ENCODE measurements at regions not wholly inside any gene's neighbourhood (a gene's known extent, or its start where the extent isn't known, plus 50 kb on each side); places are given as distances from the start of the nearest gene placed in this dataset.

DNA sequence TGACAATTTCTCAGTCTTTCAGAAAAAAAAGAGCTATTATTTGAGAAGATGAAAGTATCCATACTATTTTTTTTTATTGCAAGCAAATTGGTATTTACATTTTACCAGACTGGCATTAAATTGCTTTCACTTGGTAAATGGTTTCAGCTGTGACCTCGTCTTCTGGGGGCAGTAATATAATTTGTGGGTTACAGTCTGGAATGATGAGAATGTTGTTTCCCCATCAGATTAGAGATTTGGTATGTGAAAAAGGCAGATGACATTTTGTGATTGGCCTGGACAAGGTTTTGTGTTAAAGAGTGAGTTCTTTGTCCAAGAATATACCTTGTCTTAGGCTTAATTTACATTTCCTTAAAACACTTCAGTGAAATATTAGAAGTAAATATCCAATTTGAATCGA is 390.1 kb upstream of the ST6GAL2 start:
- DNase-seq (no peak), ATAC-seq (ENCODE audit: low FRiP score in 2 of 2) (no peak)
- Histone ChIP-seq H3K4me1 (no peaks in the 10 kb centered on the region), H3K36me3 (no peaks in the 10 kb centered on the region), H3K27me3 (no peaks in the 10 kb centered on the region), H3K9me3 (no peaks in the 10 kb centered on the region), H3K4me3 (no peak overlapping the region), H3K27ac (no peak overlapping the region)
- TF ChIP-seq EP300 (IDR thresholded peaks at IDR 0.05): no peak
- TF ChIP-seq, protein P1, sequence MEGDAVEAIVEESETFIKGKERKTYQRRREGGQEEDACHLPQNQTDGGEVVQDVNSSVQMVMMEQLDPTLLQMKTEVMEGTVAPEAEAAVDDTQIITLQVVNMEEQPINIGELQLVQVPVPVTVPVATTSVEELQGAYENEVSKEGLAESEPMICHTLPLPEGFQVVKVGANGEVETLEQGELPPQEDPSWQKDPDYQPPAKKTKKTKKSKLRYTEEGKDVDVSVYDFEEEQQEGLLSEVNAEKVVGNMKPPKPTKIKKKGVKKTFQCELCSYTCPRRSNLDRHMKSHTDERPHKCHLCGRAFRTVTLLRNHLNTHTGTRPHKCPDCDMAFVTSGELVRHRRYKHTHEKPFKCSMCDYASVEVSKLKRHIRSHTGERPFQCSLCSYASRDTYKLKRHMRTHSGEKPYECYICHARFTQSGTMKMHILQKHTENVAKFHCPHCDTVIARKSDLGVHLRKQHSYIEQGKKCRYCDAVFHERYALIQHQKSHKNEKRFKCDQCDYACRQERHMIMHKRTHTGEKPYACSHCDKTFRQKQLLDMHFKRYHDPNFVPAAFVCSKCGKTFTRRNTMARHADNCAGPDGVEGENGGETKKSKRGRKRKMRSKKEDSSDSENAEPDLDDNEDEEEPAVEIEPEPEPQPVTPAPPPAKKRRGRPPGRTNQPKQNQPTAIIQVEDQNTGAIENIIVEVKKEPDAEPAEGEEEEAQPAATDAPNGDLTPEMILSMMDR (IDR thresholded peaks at IDR 0.05): no peak
- WGBS, 2 donors: 68 to 74% methylated on average over 2 of the region's 2 CpGs

DNA sequence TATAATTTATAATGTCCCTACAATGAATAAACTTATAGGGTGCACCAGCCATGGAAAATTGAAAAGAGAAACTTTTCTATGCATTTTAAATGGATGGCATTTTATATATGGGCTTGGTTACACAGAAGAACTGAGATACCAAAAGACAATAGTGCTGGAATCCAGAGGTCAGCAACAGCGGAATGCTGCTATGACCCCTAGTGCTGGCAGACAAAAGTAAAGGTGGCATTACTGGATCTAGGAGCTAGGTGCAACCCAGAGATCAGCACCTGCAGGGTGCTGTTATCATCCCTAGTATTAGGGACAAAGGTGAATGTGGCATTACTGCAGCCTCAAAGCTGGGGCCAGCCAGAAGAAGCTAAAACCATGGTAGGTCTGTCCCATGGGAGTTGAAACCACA is 392.7 kb upstream of the ST6GAL2 start:
- Histone ChIP-seq H3K4me1 (no peaks in the 10 kb centered on the region), H3K27ac (no peak overlapping the region), H3K27me3 (no peaks in the 10 kb centered on the region), H3K9me3 (no peaks in the 10 kb centered on the region), H3K36me3 (no peaks in the 10 kb centered on the region), H3K4me3 (no peak overlapping the region)
- TF ChIP-seq POLR2AphosphoS5 (IDR thresholded peaks at IDR 0.05) (no peak), EP300 (IDR thresholded peaks at IDR 0.05) (no peak), POLR2A (IDR thresholded peaks at IDR 0.05) (no peak)
- TF ChIP-seq, protein P1 (IDR thresholded peaks at IDR 0.05): no peak
- DNase-seq: no peak
- ATAC-seq (ENCODE audit: low FRiP score in 2 of 2): no peak
- 82 to 100% methylated on average over 1 of the region's 1 CpG for WGBS, 2 donors

DNA sequence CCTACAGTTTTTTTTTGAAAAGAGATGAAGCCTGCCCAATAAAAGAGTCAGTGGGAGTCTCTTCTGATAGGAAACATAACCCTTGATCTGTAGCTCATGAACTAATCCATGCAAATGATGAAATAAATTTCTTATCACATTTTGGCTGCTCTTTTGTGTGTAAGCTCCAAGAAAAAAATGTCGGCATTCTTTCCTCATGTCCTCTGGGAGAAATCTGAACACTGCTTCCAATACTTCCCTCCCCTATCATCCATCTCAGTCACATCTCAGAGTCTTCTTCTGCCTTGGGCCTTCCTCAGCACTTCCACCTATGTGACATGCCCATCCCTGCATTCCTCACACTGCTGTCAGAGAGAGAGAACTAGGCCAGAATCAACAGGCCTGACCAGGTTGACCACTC is 395.7 kb upstream of the ST6GAL2 start:
- 73 to 95% methylated on average over 1 of the region's 1 CpG for WGBS, 2 donors
- ATAC-seq (ENCODE audit: low FRiP score in 2 of 2) (peak in 1 of 2 donors; percentile 62), DNase-seq (no peak)
- Histone ChIP-seq H3K27me3 (no peaks in the 10 kb centered on the region), H3K9me3 (no peaks in the 10 kb centered on the region), H3K27ac (no peak overlapping the region), H3K36me3 (no peaks in the 10 kb centered on the region), H3K4me1 (no peaks in the 10 kb centered on the region), H3K4me3 (no peak overlapping the region)
- TF ChIP-seq POLR2AphosphoS5 (IDR thresholded peaks at IDR 0.05) (no peak), POLR2A (IDR thresholded peaks at IDR 0.05) (no peak), EP300 (IDR thresholded peaks at IDR 0.05) (no peak)
- TF ChIP-seq, protein P1 (IDR thresholded peaks at IDR 0.05): no peak

DNA sequence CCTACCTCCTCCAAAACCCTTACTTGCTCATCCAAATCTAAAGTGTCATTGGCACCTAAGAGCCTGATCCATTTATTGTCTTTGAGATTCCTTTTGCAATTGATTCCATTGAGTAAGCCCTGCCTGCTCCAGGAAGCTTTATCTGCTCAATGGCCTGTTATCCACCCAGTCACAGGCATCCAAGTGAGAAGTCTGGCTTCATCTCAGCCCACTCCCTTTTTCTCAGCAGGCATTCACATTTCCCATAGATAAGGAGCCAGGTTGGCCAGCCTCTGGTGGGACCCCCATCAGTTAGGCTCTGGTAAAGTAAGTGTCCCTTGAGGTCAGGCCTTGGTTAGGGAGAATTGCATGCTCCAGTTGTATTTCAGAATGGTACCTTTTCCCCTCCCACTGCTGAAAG is 396.2 kb upstream of the ST6GAL2 start:
- ATAC-seq (ENCODE audit: low FRiP score in 2 of 2) (peak in 1 of 2 donors; percentile 31), DNase-seq (no peak)
- no peaks in the 10 kb centered on the region for H3K36me3 ChIP-seq
- no peaks in the 10 kb centered on the region for H3K27me3 ChIP-seq
- TF ChIP-seq POLR2A (IDR thresholded peaks at IDR 0.05) (no peak), POLR2AphosphoS5 (IDR thresholded peaks at IDR 0.05) (no peak), EP300 (IDR thresholded peaks at IDR 0.05) (no peak)
- TF ChIP-seq, protein P1 (IDR thresholded peaks at IDR 0.05): no peak
- H3K4me3 ChIP-seq: no peak overlapping the region
- no peaks in the 10 kb centered on the region for H3K4me1 ChIP-seq
- H3K27ac ChIP-seq: no peak overlapping the region
- no peaks in the 10 kb centered on the region for H3K9me3 ChIP-seq

DNA sequence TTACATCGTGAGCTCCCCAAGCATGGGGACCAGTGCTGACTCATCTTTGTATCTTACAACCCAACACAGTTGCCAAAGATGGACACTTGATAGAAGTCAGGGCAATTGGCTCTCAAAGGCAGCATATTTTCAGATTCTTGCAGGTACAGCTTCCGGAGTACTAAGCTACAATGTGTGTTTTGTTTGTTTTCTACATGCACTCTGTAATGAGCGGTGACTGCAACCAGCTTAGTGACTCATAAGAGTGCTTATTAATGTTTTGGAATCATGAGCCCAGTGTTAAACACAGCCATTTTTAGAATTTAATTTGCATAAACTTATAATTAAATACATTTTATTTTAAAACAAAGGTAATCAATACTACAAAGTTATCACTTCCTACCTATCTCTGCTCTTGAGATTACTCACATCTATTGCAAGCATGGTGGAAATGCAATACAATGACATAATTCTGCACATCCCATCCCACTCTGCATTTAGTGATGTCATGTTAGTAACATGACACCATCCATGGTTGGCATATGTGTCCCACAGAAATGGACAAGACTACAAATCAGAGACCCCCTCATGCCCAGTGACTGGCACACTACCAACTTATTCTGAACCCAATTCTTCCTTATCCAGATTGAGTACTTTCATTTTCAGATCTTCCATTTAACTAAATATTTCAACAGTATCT is 399.8 kb upstream of the ST6GAL2 start:
- Histone ChIP-seq H3K27ac (no peak overlapping the region), H3K27me3 (no peaks in the 10 kb centered on the region), H3K9me3 (no peaks in the 10 kb centered on the region), H3K36me3 (no peaks in the 10 kb centered on the region), H3K4me3 (no peak overlapping the region), H3K4me1 (no peaks in the 10 kb centered on the region)
- TF ChIP-seq, protein P1 (IDR thresholded peaks at IDR 0.05): no peak
- TF ChIP-seq POLR2AphosphoS5 (IDR thresholded peaks at IDR 0.05): no peak
- no peak for TF ChIP-seq EP300 (IDR thresholded peaks at IDR 0.05)
- no peak for TF ChIP-seq POLR2A (IDR thresholded peaks at IDR 0.05)
- DNase-seq: no peak
- ATAC-seq (ENCODE audit: low FRiP score in 2 of 2): no peak
- WGBS, 2 donors: 91 to 96% methylated on average over 3 of the region's 3 CpGs

Measured in upper lobe of left lung (tissue), 6 donors.